ENCODE measurements at regions not wholly inside any gene's neighbourhood (a gene's known extent, or its start where the extent isn't known, plus 50 kb on each side); places are given as distances from the start of the nearest gene placed in this dataset.

- Histone ChIP-seq H3K79me2 (replicated peaks; ENCODE audit: insufficient read depth, low read length) (no peaks in the 10 kb centered on the region), H3K27me3 (ENCODE audit: insufficient read depth, low read depth, low read length) (no peaks in the 10 kb centered on the region), H3K4me2 (ENCODE audit: low read length) (no peak overlapping the region), H3K9ac (ENCODE audit: low read length) (no peak overlapping the region), H3F3A (ENCODE audit: insufficient read depth, low read length, poor library complexity, severe bottlenecking) (no peaks in the 10 kb centered on the region), H3K4me3 (ENCODE audit: low read length) (no peak overlapping the region), H3K9me2 (ENCODE audit: insufficient read depth, low read length) (no peaks in the 10 kb centered on the region), H4K20me1 (ENCODE audit: insufficient read depth) (no peaks in the 10 kb centered on the region), H2AFZ (ENCODE audit: low read depth, low read length) (no peak overlapping the region), H3K36me3 (ENCODE audit: insufficient read depth, low read length) (no peaks in the 10 kb centered on the region), H3K9me3 (ENCODE audit: low read length) (no peaks in the 10 kb centered on the region), H3K27ac (ENCODE audit: low read length) (no peak overlapping the region)
- TF ChIP-seq, protein P1, sequence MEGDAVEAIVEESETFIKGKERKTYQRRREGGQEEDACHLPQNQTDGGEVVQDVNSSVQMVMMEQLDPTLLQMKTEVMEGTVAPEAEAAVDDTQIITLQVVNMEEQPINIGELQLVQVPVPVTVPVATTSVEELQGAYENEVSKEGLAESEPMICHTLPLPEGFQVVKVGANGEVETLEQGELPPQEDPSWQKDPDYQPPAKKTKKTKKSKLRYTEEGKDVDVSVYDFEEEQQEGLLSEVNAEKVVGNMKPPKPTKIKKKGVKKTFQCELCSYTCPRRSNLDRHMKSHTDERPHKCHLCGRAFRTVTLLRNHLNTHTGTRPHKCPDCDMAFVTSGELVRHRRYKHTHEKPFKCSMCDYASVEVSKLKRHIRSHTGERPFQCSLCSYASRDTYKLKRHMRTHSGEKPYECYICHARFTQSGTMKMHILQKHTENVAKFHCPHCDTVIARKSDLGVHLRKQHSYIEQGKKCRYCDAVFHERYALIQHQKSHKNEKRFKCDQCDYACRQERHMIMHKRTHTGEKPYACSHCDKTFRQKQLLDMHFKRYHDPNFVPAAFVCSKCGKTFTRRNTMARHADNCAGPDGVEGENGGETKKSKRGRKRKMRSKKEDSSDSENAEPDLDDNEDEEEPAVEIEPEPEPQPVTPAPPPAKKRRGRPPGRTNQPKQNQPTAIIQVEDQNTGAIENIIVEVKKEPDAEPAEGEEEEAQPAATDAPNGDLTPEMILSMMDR (IDR thresholded peaks at IDR 0.05; ENCODE audit: poor library complexity, severe bottlenecking), result no peak
- TF ChIP-seq POLR2AphosphoS5 (IDR thresholded peaks at IDR 0.05), result no peak
- no peak for TF ChIP-seq SMC3 (conservative IDR thresholded peaks at IDR 0.05; ENCODE audit: poor library complexity)
- no peak for TF ChIP-seq EZH2 (IDR thresholded peaks at IDR 0.05; ENCODE audit: borderline replicate concordance, insufficient read depth, low read length, poor library complexity, severe bottlenecking)
Measured at GRCh38 chr6:23034926-23035325, 465.6 kb downstream of the HDGFL1 start.

DNA sequence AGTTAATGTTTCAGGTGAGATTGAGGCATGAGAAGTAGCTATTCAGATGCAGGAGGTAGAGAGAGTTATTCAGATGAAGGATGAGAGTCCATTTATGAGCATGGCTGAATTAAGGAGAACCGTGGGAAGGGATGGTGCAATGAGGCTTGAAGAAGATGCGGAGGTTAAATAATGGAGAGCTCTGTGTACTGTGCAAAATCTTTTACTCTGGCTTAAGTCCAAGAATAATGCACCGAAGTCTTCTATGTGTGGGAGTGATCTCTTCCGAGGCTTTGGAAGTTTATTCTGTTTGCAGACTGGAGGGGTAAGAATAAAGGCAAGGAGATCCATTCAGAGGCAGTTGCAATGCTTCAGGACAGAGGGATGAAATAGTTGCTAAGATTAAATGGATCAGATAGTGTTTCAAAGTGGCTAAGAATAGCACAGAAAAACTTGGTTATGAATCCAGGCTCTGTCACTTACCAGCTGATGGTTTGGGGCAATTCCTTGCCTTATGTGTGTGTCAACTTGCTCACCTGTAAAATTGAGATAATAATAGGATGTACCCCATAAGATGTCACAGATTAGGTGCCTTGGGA, 467.1 kb downstream of the HDGFL1 start:
- no peaks in the 10 kb centered on the region for H3K79me2 ChIP-seq (replicated peaks; ENCODE audit: insufficient read depth, low read length)
- H3K36me3 ChIP-seq (ENCODE audit: insufficient read depth, low read length), result no peaks in the 10 kb centered on the region
- no peak overlapping the region for H3K27ac ChIP-seq (ENCODE audit: low read length)
- no peak overlapping the region for H3K9ac ChIP-seq (ENCODE audit: low read length)
- no peaks in the 10 kb centered on the region for H3K9me2 ChIP-seq (ENCODE audit: insufficient read depth, low read length)
- H3K4me3 ChIP-seq (ENCODE audit: low read length), result no peak overlapping the region
- no peaks in the 10 kb centered on the region for H3K9me3 ChIP-seq (ENCODE audit: low read length)
- TF ChIP-seq SMC3 (conservative IDR thresholded peaks at IDR 0.05; ENCODE audit: poor library complexity) (no peak), MXI1 (conservative IDR thresholded peaks at IDR 0.05; ENCODE audit: poor library complexity, severe bottlenecking) (no peak), REST (IDR thresholded peaks at IDR 0.05; ENCODE audit: borderline replicate concordance) (no peak), EZH2 (IDR thresholded peaks at IDR 0.05; ENCODE audit: borderline replicate concordance, insufficient read depth, low read length, poor library complexity, severe bottlenecking) (no peak), EP300 (conservative IDR thresholded peaks at IDR 0.05; ENCODE audit: poor library complexity, severe bottlenecking) (no peak), RAD21 (conservative IDR thresholded peaks at IDR 0.05) (no peak), POLR2AphosphoS5 (IDR thresholded peaks at IDR 0.05) (no peak), TAF1 (IDR thresholded peaks at IDR 0.05; ENCODE audit: low read depth) (no peak)
- TF ChIP-seq, protein P1 (IDR thresholded peaks at IDR 0.05; ENCODE audit: poor library complexity, severe bottlenecking), result no peak
- H3K4me2 ChIP-seq (ENCODE audit: low read length), result no peak overlapping the region
- no peaks in the 10 kb centered on the region for H3K27me3 ChIP-seq (ENCODE audit: insufficient read depth, low read depth, low read length)
- H3F3A ChIP-seq (ENCODE audit: insufficient read depth, low read length, poor library complexity, severe bottlenecking), result no peaks in the 10 kb centered on the region
- no peak overlapping the region for H2AFZ ChIP-seq (ENCODE audit: low read depth, low read length)
- no peaks in the 10 kb centered on the region for H4K20me1 ChIP-seq (ENCODE audit: insufficient read depth)

All from neural cell (in vitro differentiated cells).